ENCODE measurements at regions not wholly inside any gene's neighbourhood (a gene's known extent, or its start where the extent isn't known, plus 50 kb on each side); places are given as distances from the start of the nearest gene placed in this dataset.

DNA sequence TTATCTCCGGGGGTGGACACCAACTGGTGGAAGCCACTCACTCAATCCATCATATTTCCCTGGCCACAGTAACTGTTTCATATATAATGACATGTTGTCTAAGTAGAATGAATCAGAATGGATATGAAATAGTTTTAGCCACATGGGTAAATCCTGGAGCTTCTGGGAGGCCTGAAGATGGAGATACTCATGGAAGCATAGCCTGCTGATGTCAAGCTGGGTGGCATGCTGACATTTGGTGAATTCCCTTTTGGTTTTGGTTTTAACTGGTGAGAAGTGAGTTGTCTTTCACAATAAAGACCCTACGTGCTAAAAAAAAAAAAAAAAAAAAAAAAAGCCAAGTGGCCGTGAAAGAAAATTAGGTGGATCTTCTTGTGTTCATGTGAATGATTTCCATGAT lies 105.3 kb upstream of the ITGA6 start:
- no peaks in the 10 kb centered on the region for H3K27me3 ChIP-seq (replicated peaks in 1 of 7)
- no peaks in the 10 kb centered on the region for H3K36me3 ChIP-seq
- no peak for DNase-seq
- intact Hi-C loops (cut with DNase I; ENCODE audit: low total_unique reads): no loop called here
- H3K4me1 ChIP-seq: no peaks in the 10 kb centered on the region
- H3K9me3 ChIP-seq: peaks cover 0 to 6% (median 0%) of the 10 kb centered on the region in 8 donors
- H3K27ac ChIP-seq: no peak overlapping the region
- H3K4me3 ChIP-seq: no peak overlapping the region
- no peak for TF ChIP-seq POLR2AphosphoS5 (IDR thresholded peaks at IDR 0.05)
- TF ChIP-seq POLR2A (IDR thresholded peaks at IDR 0.05): no peak
- no peak for TF ChIP-seq CTCF (IDR thresholded peaks at IDR 0.05 in 8 of 11, conservative IDR thresholded peaks at IDR 0.05 in 3 of 11)
- WGBS, 5 donors: 74 to 86% (median 85%) methylated on average over 3 of the region's 3 CpGs

DNA sequence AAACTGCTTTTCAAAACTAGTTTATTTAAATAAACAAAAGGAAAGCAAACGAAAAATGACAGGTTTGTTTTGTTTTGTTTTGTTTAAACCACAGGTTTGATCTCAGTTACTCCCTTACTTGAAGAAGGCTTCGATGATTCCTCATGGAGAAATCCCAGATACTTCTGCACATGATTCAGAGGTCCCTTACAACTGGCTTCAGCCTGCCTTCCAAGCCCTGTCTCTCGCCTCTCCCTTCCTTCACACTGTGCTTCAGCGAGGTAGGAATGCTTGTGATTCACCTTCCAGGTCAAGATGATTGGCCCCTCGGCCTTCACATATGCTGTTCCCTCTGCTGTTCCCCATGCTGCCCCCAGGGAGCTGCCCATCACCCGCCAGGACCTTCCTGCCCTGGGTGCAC lies 104.1 kb upstream of the ITGA6 start:
- intact Hi-C loops (cut with DNase I; ENCODE audit: low total_unique reads): no loop called here
- DNase-seq: no peak
- Histone ChIP-seq H3K36me3 (no peaks in the 10 kb centered on the region), H3K27ac (no peak overlapping the region), H3K27me3 (replicated peaks in 1 of 7) (no peaks in the 10 kb centered on the region), H3K4me1 (no peaks in the 10 kb centered on the region), H3K4me3 (no peak overlapping the region), H3K9me3 (peaks cover 0 to 6% (median 0%) of the 10 kb centered on the region in 8 donors)
- no peak for TF ChIP-seq POLR2A (IDR thresholded peaks at IDR 0.05)
- TF ChIP-seq POLR2AphosphoS5 (IDR thresholded peaks at IDR 0.05): no peak
- TF ChIP-seq CTCF (IDR thresholded peaks at IDR 0.05 in 8 of 11, conservative IDR thresholded peaks at IDR 0.05 in 3 of 11): no peak
- WGBS, 5 donors: 77 to 86% (median 81%) methylated on average over 6 of the region's 6 CpGs

DNA sequence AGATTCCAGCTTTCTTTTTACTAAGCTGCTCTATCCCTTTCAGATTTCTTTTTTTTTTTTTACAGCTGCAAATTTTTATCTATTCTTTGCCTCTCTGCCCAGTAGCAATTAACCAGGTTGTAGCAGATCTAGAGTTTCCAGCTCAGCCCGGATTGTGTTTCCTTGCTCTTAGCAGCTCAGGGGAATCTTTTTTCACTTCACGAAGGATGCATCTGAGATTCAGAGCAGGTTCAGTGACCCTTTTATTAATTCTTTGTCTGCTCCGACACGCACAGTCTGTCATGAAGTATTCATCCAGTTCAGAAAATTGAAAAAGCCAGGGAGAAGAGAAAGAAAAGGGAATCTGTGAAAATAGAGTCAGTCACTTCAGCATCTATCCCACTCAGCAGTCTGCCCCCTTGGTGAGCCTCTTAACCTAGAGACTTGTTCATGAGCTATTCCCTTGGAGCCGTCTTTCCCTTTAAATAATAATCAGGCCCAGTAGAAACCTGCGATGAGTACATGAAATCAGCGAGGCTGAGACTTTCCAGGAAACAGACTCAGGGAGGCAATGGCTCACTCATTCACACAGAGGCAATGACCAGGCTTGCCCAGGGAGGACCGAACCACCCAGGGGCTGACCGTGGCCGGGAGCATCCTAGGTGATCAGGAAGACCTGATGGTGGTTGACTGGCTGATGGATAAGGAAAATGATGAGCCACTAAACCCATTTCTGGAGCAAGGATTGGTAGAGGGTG lies 103.4 kb upstream of the ITGA6 start:
- DNase-seq: no peak
- WGBS, 5 donors: 87 to 94% (median 92%) methylated on average over 10 of the region's 10 CpGs
- H3K4me3 ChIP-seq: no peak overlapping the region
- no peak for TF ChIP-seq POLR2A (IDR thresholded peaks at IDR 0.05)
- TF ChIP-seq CTCF (IDR thresholded peaks at IDR 0.05 in 8 of 11, conservative IDR thresholded peaks at IDR 0.05 in 3 of 11): no peak
- TF ChIP-seq POLR2AphosphoS5 (IDR thresholded peaks at IDR 0.05): no peak
- no peaks in the 10 kb centered on the region for H3K36me3 ChIP-seq
- peaks cover 0 to under 1% (median 0%) of the 10 kb centered on the region in 6 donors for H3K4me1 ChIP-seq
- H3K27ac ChIP-seq: no peak overlapping the region
- peaks cover 0 to 6% (median 0%) of the 10 kb centered on the region in 8 donors for H3K9me3 ChIP-seq
- H3K27me3 ChIP-seq (replicated peaks in 1 of 7): no peaks in the 10 kb centered on the region
- intact Hi-C loops (cut with DNase I; ENCODE audit: low total_unique reads): no loop called here

DNA sequence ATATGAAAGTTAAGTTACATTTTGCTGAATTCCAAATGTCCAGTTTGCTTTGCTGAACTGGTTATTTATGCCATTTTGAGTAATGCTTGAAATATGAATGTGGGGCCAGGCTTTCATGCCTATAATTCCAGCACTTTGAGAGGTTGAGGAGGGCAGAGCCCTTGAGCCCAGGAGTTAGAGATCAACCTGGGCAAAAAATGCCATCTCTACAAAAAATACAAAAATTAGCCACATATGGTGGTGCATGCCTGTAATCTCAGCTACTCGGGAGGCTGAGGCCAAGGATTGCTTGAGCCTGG lies 101.2 kb upstream of the ITGA6 start:
- Histone ChIP-seq H3K4me3 (no peak overlapping the region), H3K36me3 (no peaks in the 10 kb centered on the region), H3K27me3 (replicated peaks in 1 of 7) (no peaks in the 10 kb centered on the region), H3K9me3 (peaks cover 0 to 6% (median 0%) of the 10 kb centered on the region in 8 donors), H3K4me1 (peaks cover 0 to 14% (median 2%) of the 10 kb centered on the region in 6 donors), H3K27ac (peak overlapping the region in 2 of 8 donors; percentile 1 to 9)
- no peak for TF ChIP-seq CTCF (IDR thresholded peaks at IDR 0.05 in 8 of 11, conservative IDR thresholded peaks at IDR 0.05 in 3 of 11)
- no peak for TF ChIP-seq POLR2AphosphoS5 (IDR thresholded peaks at IDR 0.05)
- no peak for TF ChIP-seq POLR2A (IDR thresholded peaks at IDR 0.05)
- no peak for DNase-seq
- intact Hi-C loops (cut with DNase I; ENCODE audit: low total_unique reads): no loop called here
- WGBS, 5 donors: 89 to 97% (median 90%) methylated on average over 1 of the region's 1 CpG

Data from spleen (tissue), 11 donors.